HepG2 (cell line): ENCODE measurements at regions not wholly inside any gene's neighbourhood (a gene's known extent, or its start where the extent isn't known, plus 50 kb on each side); places are given as distances from the start of the nearest gene placed in this dataset.

Experiments used
- ATAC-seq: fragments of 200-7000 bp; cut with Tn5 transposase; 3 replicates; pipeline ENCODE4 v1.9.1; 2020; ENCODE audit warnings: mild to moderate bottlenecking, moderate library complexity
- BruUV-seq: library from RNA; stranded (reverse); fragments of 400-500 nt; replicated peaks from 2 replicates; lab custom pipeline; 2021; lab: Mats Ljungman, UMichigan
- CTCF ChIA-PET: fragments of 300-600 bp; formaldehyde crosslinking; extraction: SDS; loops from one replicate; lab custom pipeline; 2021; ENCODE audit warnings: low total read pairs, inconsistent platforms, low intra/inter-chr PET ratio; lab: Yijun Ruan, JAX
- POLR2A ChIA-PET: fragments of 350-600 bp; sonication (Branson Sonifier 250); formaldehyde crosslinking; loops from one replicate; lab custom pipeline; 2020; ENCODE audit warnings: antibody characterized with exemption, inconsistent platforms; lab: Yijun Ruan, JAX
- DNase-seq: peaks from one replicate; pipeline ENCODE4 v3.0.0-alpha.2; 2015; ENCODE audit warnings: low spot score
- FAIRE-seq: peaks from 3 replicates; lab custom pipeline; 2011; peaks lifted over from hg19 to GRCh38; lab: Jason Lieb, UNC
- H2AFZ ChIP-seq: one replicate; pipeline ENCODE4 v1.6.1; 2011; ENCODE audit warnings: low read length, inconsistent platforms
- H3K27ac ChIP-seq: fragments of 300-600 bp; 3 replicates; pipeline ENCODE4 v1.8.0; 2011; ENCODE audit warnings: mixed run types, mild to moderate bottlenecking, mixed read lengths, low read length, inconsistent platforms; ENCODE audit not compliant: insufficient read depth; ENCODE audit errors: extremely low read length
- H3K27me3 ChIP-seq, 2 experiments: fragments of 200-600 bp in 1 of 2; 2 replicates in 1 of 2; 3 replicates in 1 of 2; pipeline versions ENCODE4 v1.6.0 to v1.8.0; 2011; ENCODE audit warnings: low read length in 2 of 2, mild to moderate bottlenecking in 2 of 2, moderate library complexity in 2 of 2, inconsistent platforms in 1 of 2; ENCODE audit not compliant: insufficient read depth in 2 of 2, control insufficient read depth in 1 of 2
- H3K36me3 ChIP-seq, 2 experiments: fragments of 200-600 bp in 1 of 2; replicated peaks in 1 of 2; 2 replicates in 1 of 2; 3 replicates in 1 of 2; pipeline versions ENCODE4 v1.5.1 to v1.8.0; 2011; ENCODE audit warnings: low read length in 2 of 2, inconsistent platforms in 1 of 2; ENCODE audit not compliant: insufficient read depth in 2 of 2, control insufficient read depth in 1 of 2
- H3K4me1 ChIP-seq: 2 replicates; pipeline ENCODE4 v1.5.1; 2012; ENCODE audit warnings: low read length, inconsistent platforms; ENCODE audit not compliant: insufficient read depth
- H3K4me2 ChIP-seq: 2 replicates; pipeline ENCODE4 v1.6.0; 2011; ENCODE audit warnings: low read depth, low read length, inconsistent platforms
- H3K4me3 ChIP-seq, 3 experiments: fragments of 200-600 bp in 1 of 3; sonication (generic), shearing (Covaris generic) in 1 of 3; replicated peaks in 1 of 3; 2 replicates each; pipeline ENCODE4 v1.5.1; 2011 to 2016; ENCODE audit warnings: low read length in 3 of 3, inconsistent platforms in 2 of 3, low read depth in 2 of 3, mild to moderate bottlenecking in 2 of 3, control low read depth in 1 of 3, mixed read lengths in 1 of 3; ENCODE audit not compliant: insufficient read depth in 1 of 3
- H3K79me2 ChIP-seq: one replicate; pipeline ENCODE4 v1.6.1; 2011; ENCODE audit warnings: low read length, inconsistent platforms; ENCODE audit not compliant: insufficient read depth
- H3K9ac ChIP-seq: 2 replicates; pipeline ENCODE4 v1.6.0; 2011; ENCODE audit warnings: mild to moderate bottlenecking, low read depth, low read length, inconsistent platforms; ENCODE audit not compliant: insufficient read depth
- H3K9me3 ChIP-seq: 2 replicates; pipeline ENCODE4 v1.5.1; 2012; ENCODE audit warnings: mild to moderate bottlenecking, low read length
- H4K20me1 ChIP-seq: 2 replicates; pipeline ENCODE4 v1.6.0; 2011; ENCODE audit warnings: inconsistent platforms, mild to moderate bottlenecking, low read length, moderate library complexity; ENCODE audit not compliant: insufficient read depth
- CEBPG ChIP-seq: IDR thresholded peaks from 2 replicates; pipeline ENCODE4 v1.6.1; 2016
- E2F5 ChIP-seq: sonication (generic); formaldehyde crosslinking; conservative IDR thresholded peaks from 2 replicates; pipeline ENCODE4 v1.4.0; 2020; ENCODE audit warnings: missing genetic modification reagents
- IKZF5 ChIP-seq: IDR thresholded peaks from 2 replicates; pipeline ENCODE4 v1.6.1; 2018; ENCODE audit warnings: missing genetic modification reagents, mild to moderate bottlenecking, missing compliant biosample characterization
- KLF16 ChIP-seq, 2 experiments: sonication (generic) in 1 of 2; formaldehyde crosslinking in 1 of 2; IDR thresholded peaks; 2 replicates each; pipeline versions ENCODE4 v1.6.1 to v1.8.0; 2016 to 2023; ENCODE audit warnings: missing genetic modification reagents in 2 of 2, missing compliant biosample characterization in 1 of 2
- NCOR1 ChIP-seq: fragments of 200-600 bp; sonication (generic); IDR thresholded peaks from 2 replicates; pipeline ENCODE4 v1.7.0; 2017; ENCODE audit warnings: antibody characterized with exemption, low read length, borderline replicate concordance
- NR0B2 ChIP-seq: sonication (generic); formaldehyde crosslinking; IDR thresholded peaks from 2 replicates; pipeline ENCODE4 v1.4.0; 2020; ENCODE audit warnings: mild to moderate bottlenecking, missing genetic modification reagents
- NR2F1 ChIP-seq, 2 experiments: fragments of 450-650 bp in 1 of 2; formaldehyde crosslinking in 1 of 2; IDR thresholded peaks; 2 replicates each; pipeline versions ENCODE4 v1.5.0 to v1.6.1; 2016 to 2020; ENCODE audit warnings: mild to moderate bottlenecking in 1 of 2, missing compliant biosample characterization in 1 of 2, missing genetic modification reagents in 1 of 2, moderate library complexity in 1 of 2
- PLRG1 ChIP-seq: fragments of 450-650 bp; conservative IDR thresholded peaks from 2 replicates; pipeline ENCODE4 v1.6.1; 2016
- SMAD9 ChIP-seq: sonication (generic); formaldehyde crosslinking; IDR thresholded peaks from 2 replicates; pipeline ENCODE4 v1.5.1; 2020; ENCODE audit warnings: mild to moderate bottlenecking, missing genetic modification reagents
- SOX6 ChIP-seq, 2 experiments: fragments of 450-650 bp in 1 of 2; sonication (generic) in 1 of 2; formaldehyde crosslinking in 1 of 2; IDR thresholded peaks; 2 replicates each; pipeline versions ENCODE4 v1.4.0 to v1.6.1; 2017 to 2020; ENCODE audit warnings: antibody characterized with exemption in 1 of 2, mild to moderate bottlenecking in 1 of 2, missing genetic modification reagents in 1 of 2
- SUZ12 ChIP-seq: fragments of 150-350 bp; IDR thresholded peaks from 2 replicates; pipeline ENCODE4 v1.6.1; 2014; ENCODE audit warnings: low read depth, low read length
- TERF1 ChIP-seq: sonication (generic); formaldehyde crosslinking; IDR thresholded peaks from 2 replicates; pipeline ENCODE4 v1.8.0; 2022; ENCODE audit warnings: mild to moderate bottlenecking, missing genetic modification reagents, moderate library complexity
- ZNF275 ChIP-seq: sonication (generic); formaldehyde crosslinking; IDR thresholded peaks from 2 replicates; pipeline ENCODE4 v1.8.0; 2022; ENCODE audit warnings: missing genetic modification reagents, mild to moderate bottlenecking, inconsistent platforms, borderline replicate concordance
- ZNF329 ChIP-seq: sonication (generic); formaldehyde crosslinking; IDR thresholded peaks from 2 replicates; pipeline ENCODE4 v1.9.0; 2021; ENCODE audit warnings: low read depth, mild to moderate bottlenecking, missing genetic modification reagents
- ZNF597 ChIP-seq: sonication (generic); formaldehyde crosslinking; IDR thresholded peaks from 2 replicates; pipeline ENCODE4 v1.5.0; 2020; ENCODE audit warnings: missing genetic modification reagents
- ZNF749 ChIP-seq: sonication (generic); formaldehyde crosslinking; IDR thresholded peaks from 2 replicates; pipeline ENCODE4 v1.8.0; 2022; ENCODE audit warnings: mild to moderate bottlenecking, missing genetic modification reagents, moderate library complexity, borderline replicate concordance
- ZNF850 ChIP-seq: sonication (generic); formaldehyde crosslinking; conservative IDR thresholded peaks from 2 replicates; pipeline ENCODE4 v1.9.0; 2021; ENCODE audit warnings: mild to moderate bottlenecking, missing genetic modification reagents
- WGBS: methylation state at CpG from one replicate; pipeline ENCODE4 v1.1.6; 2017; ENCODE audit warnings: low lambda C conversion rate; 5-methylcytosine and 5-hydroxymethylcytosine counted together
- in situ Hi-C: cut with HindIII; loops from 2 replicates; pipeline ENCODE4 v1.10.0; 2017; ENCODE audit warnings: low pct_unique_long_range_greater_than_20kb; ENCODE audit not compliant: extremely low pct_ligation_motif_present
- intact Hi-C: fragments of 100-400 bp; cut with micrococcal nuclease; formaldehyde crosslinking; loops from one replicate; pipeline ENCODE4 v1.10.0; 2022; ENCODE audit not compliant: unreplicated experiment

GRCh38 chr18:39872651-39873050, 2082.4 kb upstream of the PIK3C3 start:
- no peaks in the 10 kb centered on the region for H3K27me3 ChIP-seq
- CTCF ChIA-PET: no interaction called here
- intact Hi-C loops: no loop called here
- BruUV-seq: no TSS peak
- POLR2A ChIA-PET: no interaction called here
- WGBS: 0% methylated on average over 1 of the region's 1 CpG
- H3K27ac ChIP-seq: no peak overlapping the region
- TF ChIP-seq KLF16 (CRISPR knock-in tag; IDR thresholded peaks at IDR 0.05): no peak
- TF ChIP-seq CEBPG (CRISPR knock-in tag): no peak
- TF ChIP-seq NR0B2 (CRISPR knock-in tag): no peak
- TF ChIP-seq NCOR1: no peak
- TF ChIP-seq PLRG1: no peak
- no peak for TF ChIP-seq ZNF850 (CRISPR knock-in tag)
- TF ChIP-seq NR2F1 (CRISPR knock-in tag; IDR thresholded peaks at IDR 0.05): no peak
- no peak for TF ChIP-seq E2F5 (CRISPR knock-in tag)
- TF ChIP-seq ZNF749 (CRISPR knock-in tag): no peak
- no peak for TF ChIP-seq ZNF275 (CRISPR knock-in tag)
- TF ChIP-seq SUZ12: no peak
- TF ChIP-seq TERF1 (CRISPR knock-in tag): no peak
- no peak for TF ChIP-seq IKZF5 (CRISPR knock-in tag)
- no peak for TF ChIP-seq ZNF597
- TF ChIP-seq SOX6 (IDR thresholded peaks at IDR 0.05): no peak
- no peak for TF ChIP-seq SOX6 (CRISPR knock-in tag; IDR thresholded peaks at IDR 0.05)
- no peak for TF ChIP-seq ZNF329 (CRISPR knock-in tag)
- no peak for TF ChIP-seq SMAD9 (CRISPR knock-in tag)
- TF ChIP-seq, all 625 proteins: peak for 0
- Histone ChIP-seq H3K9ac (no peak overlapping the region), H2AFZ (no peak overlapping the region), H4K20me1 (no peaks in the 10 kb centered on the region), H3K4me1 (no peaks in the 10 kb centered on the region), H3K9me3 (no peaks in the 10 kb centered on the region), H3K4me2 (no peak overlapping the region), H3K79me2 (no peaks in the 10 kb centered on the region), H3K4me3 (no peak overlapping the region), H3K36me3 (no peaks in the 10 kb centered on the region)
- DNase-seq (no peak), FAIRE-seq (no peak), ATAC-seq (no peak)
- in situ Hi-C loops: no loop called here
